Activated T-cell treated with anti-CD3 and anti-CD28 coated beads, Interleukin-2, amount 50 U/mL, for 72 hours (primary cell): ENCODE measurements at regions not wholly inside any gene's neighbourhood (a gene's known extent, or its start where the extent isn't known, plus 50 kb on each side); places are given as distances from the start of the nearest gene placed in this dataset.
A peak's percentile ranks its signal among the peaks of the same experiment; 100 is the strongest.
"Not testable (repeated sequence)": the region's sequence is repeated elsewhere in the genome, so short reads cannot be mapped to it uniquely, and the experiment has no call there.

Source experiments
- ATAC-seq, 2 donors: fragments of 150-1000 bp; cut with Tn5 transposase; replicated peaks in 1 of 2; 2 replicates each; pipeline ENCODE4 v1.10.0; 2021; ENCODE audit warnings: moderate library complexity in 2 of 2, mild to moderate bottlenecking in 1 of 2
- DNase-seq, 2 donors: peaks; one replicate each; pipeline ENCODE4 v3.0.0; 2021 to 2022; ENCODE audit warnings: mixed read lengths in 1 of 2
- H3K27ac Mint-ChIP-seq: one replicate; pipeline ENCODE4 v1.8.0; 2022; ENCODE audit warnings: mild to moderate bottlenecking, moderate library complexity, mixed read lengths
- H3K27me3 Mint-ChIP-seq: one replicate; pipeline ENCODE4 v1.8.0; 2022; ENCODE audit warnings: low read depth, mixed read lengths
- H3K36me3 Mint-ChIP-seq, 2 donors: one replicate each; pipeline ENCODE4 v1.8.0; 2022; ENCODE audit warnings: mixed read lengths in 2 of 2, mild to moderate bottlenecking in 1 of 2; ENCODE audit not compliant: insufficient read depth in 2 of 2
- H3K4me1 Mint-ChIP-seq: one replicate; pipeline ENCODE4 v1.8.0; 2022; ENCODE audit warnings: low read depth, mixed read lengths
- H3K4me3 Mint-ChIP-seq, 2 donors: one replicate each; pipeline ENCODE4 v1.8.0; 2022; ENCODE audit warnings: mild to moderate bottlenecking in 2 of 2, mixed read lengths in 2 of 2, moderate library complexity in 2 of 2
- H3K9me3 Mint-ChIP-seq, 2 donors: one replicate each; pipeline ENCODE4 v1.8.0; 2022; ENCODE audit warnings: mixed read lengths in 2 of 2

DNA sequence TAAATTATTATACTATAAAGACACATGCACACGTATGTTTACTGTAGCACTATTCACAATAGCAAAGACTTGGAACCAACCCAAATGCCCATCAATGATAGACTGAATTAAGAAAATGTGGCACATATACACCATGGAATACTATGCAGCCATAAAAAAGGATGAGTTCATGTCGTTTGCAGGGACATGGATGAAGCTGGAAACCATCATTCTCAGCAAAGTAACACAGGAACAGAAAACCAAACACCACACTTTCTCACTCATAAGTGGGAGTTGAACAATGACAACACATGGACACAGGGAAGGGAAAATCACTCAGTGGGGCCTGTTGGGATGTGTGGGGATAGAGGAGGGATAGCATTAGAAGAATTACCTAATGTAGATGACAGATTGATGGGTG, 163.0 kb downstream of the CCDC71L start:
- not testable (repeated sequence) for H3K4me1 Mint-ChIP-seq, H3K4me3 Mint-ChIP-seq, ATAC-seq, DNase-seq, H3K27ac Mint-ChIP-seq
- peaks cover 11 to 18% of the 10 kb centered on the region in 2 donors for H3K36me3 Mint-ChIP-seq
- H3K9me3 Mint-ChIP-seq: peaks cover 13 to 14% of the 10 kb centered on the region in 2 donors
- peaks cover 40% of the 10 kb centered on the region for H3K27me3 Mint-ChIP-seq

DNA sequence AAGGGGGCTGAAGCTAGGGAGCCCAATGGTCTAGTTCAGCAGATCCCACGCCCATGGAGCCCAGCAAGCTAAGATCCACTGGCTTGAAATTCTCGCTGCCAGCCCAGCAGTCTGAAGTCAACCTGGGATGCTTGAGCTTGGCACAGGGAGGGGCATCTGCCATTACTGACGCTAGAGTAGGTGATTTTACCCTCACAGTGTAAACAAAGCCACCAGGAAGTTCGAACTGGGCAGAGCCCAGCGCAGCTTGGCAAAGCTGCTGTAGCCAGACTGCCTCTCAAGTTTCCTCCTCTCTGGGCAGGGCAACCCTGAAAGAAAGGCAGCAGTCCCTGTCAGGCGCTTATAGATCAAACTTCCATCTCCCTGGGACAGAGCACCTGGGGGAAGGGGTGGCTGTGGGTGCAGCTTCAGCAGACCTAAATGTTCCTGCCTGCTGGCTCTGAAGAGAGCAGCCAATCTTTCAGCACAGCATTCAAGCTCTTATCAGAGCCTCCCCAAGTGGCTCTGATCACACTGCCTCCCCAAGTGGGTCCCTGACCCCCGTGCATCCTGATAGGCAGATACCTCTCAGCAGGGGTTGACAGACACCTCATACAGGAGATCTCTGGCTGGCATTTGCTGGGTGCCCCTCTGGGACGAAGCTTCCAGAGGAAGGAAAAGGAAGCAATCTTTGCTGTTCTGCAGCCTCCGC, 167.8 kb downstream of the CCDC71L start:
- H3K9me3 Mint-ChIP-seq: peaks cover 15 to 17% of the 10 kb centered on the region in 2 donors
- H3K27ac Mint-ChIP-seq: no peak overlapping the region
- H3K4me3 Mint-ChIP-seq: no peak overlapping the region
- H3K27me3 Mint-ChIP-seq: peaks cover 42% of the 10 kb centered on the region
- DNase-seq (no peak), ATAC-seq (no peak)
- no peaks in the 10 kb centered on the region for H3K4me1 Mint-ChIP-seq
- H3K36me3 Mint-ChIP-seq: peaks cover 20% of the 10 kb centered on the region in 2 donors

DNA sequence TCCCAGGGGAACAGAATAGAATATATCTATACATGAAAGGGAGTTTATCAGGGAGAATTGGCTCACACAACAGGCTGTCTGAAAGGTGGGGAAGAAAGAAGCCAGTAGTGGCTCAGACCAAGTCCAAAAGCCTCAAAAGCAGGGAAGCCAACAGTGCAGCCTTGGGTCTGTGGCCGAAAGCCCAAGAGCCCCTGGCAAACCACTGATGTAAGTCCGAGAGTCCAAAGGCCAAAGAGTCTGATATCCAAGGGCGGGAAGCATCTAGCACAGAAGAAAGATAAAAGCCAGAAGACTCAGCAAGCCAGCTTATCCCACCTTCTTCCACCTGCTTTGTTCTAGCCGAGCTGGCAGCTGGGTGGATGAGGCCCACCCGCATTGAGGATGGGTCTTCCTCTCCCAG, 172.5 kb downstream of the CCDC71L start:
- no peak overlapping the region for H3K27ac Mint-ChIP-seq
- no peak for DNase-seq
- peaks cover 2 to 4% of the 10 kb centered on the region in 2 donors for H3K9me3 Mint-ChIP-seq
- no peak for ATAC-seq
- H3K4me1 Mint-ChIP-seq: peaks cover 43% of the 10 kb centered on the region
- peaks cover 2 to 8% of the 10 kb centered on the region in 2 donors for H3K36me3 Mint-ChIP-seq
- peaks cover 22% of the 10 kb centered on the region for H3K27me3 Mint-ChIP-seq
- no peak overlapping the region for H3K4me3 Mint-ChIP-seq

DNA sequence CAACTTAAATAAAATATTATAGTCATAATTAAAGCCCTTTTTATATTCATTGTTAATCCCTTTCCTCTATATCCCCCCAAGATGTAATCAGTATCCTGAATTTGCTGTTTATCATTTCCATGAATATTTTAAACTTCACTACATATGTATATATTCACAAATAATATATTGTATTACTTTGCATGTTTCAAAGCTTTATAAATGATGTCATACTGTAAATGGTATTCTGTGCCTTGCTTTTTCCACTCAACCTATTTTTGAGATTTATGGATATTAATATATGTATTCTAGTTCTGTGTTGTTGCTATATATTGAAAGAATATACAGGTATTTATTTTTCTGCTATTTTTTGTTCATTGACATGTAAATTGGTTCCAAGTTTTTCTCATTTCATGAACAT, 173.1 kb downstream of the CCDC71L start:
- Mint-ChIP-seq H3K4me3 (no peak overlapping the region), H3K9me3 (peaks cover 2 to 4% of the 10 kb centered on the region in 2 donors), H3K27me3 (peaks cover 23% of the 10 kb centered on the region), H3K4me1 (peaks cover 47% of the 10 kb centered on the region), H3K27ac (no peak overlapping the region), H3K36me3 (peaks cover 2 to 8% of the 10 kb centered on the region in 2 donors)
- ATAC-seq (no peak), DNase-seq (no peak)

DNA sequence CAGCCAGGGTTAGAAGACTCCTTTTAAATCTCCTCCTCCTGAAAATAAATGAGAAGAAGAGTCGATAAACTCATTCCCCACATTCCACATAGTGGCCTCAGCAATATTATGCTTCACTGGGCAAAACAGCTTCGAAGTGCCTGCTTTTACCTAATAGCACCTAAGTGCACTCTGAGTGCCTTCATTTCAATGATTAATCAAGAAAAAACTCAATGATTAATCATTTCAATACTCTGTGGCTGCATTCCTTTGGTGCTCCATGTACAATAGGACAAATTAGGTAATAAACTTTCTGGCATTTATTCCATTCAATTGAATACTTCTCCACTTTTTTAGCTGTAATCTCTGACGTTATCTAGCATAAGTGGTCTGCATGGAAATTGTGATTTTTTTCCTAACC, 174.6 kb downstream of the CCDC71L start:
- Mint-ChIP-seq H3K27me3 (peaks cover 38% of the 10 kb centered on the region), H3K4me1 (peaks cover 61% of the 10 kb centered on the region), H3K9me3 (peaks cover 2 to 5% of the 10 kb centered on the region in 2 donors), H3K27ac (no peak overlapping the region), H3K4me3 (no peak overlapping the region), H3K36me3 (peaks cover 6 to 8% of the 10 kb centered on the region in 2 donors)
- DNase-seq: no peak
- no peak for ATAC-seq

DNA sequence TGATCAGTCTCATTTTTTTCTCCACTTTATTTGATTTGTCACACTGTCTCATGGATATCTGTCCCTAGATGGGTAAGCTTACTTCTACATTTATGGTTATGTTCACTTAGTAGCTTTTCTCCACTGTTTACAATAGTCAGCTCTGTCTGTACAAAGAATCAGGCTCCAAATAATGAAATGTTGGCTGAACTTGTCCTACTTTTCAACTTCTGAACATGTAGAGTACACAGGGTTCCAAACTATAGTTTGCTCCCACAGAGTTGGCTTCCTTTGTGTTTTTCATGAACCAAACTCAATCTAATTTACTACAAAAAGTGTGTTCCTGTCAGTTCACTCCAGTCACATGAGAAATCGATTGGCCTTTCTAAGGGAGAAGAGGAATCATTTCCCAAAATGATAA, 175.0 kb downstream of the CCDC71L start:
- peaks cover 2 to 5% of the 10 kb centered on the region in 2 donors for H3K9me3 Mint-ChIP-seq
- peaks cover 39% of the 10 kb centered on the region for H3K27me3 Mint-ChIP-seq
- peaks cover 65% of the 10 kb centered on the region for H3K4me1 Mint-ChIP-seq
- H3K27ac Mint-ChIP-seq: no peak overlapping the region
- H3K36me3 Mint-ChIP-seq: peaks cover 6 to 8% of the 10 kb centered on the region in 2 donors
- DNase-seq: no peak
- no peak for ATAC-seq
- H3K4me3 Mint-ChIP-seq: no peak overlapping the region

DNA sequence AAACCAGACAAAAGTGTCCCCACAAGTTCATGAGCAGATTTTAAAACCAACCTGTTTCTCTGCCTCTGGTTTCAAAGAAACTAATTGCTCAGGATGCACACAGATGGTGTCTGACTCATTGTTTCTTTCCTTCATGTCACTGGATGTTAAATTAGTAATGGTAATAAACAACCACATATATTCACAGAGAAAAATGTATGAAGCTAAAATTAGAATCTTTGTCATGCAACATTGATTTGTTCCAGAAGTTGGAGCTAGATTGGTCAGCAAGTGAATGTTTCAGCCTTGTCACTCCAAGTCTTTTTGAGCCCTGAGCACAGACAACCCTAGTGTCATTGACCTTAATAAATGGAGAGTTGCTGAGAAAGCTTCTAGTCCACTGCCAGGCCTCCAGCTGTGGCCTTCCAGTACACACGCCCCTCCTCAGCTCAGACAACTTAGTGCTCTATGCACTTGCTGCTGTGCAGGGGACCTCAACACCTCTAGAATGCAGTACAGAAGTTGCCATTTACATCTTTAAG, 175.9 kb downstream of the CCDC71L start:
- H3K4me3 Mint-ChIP-seq: peak overlapping the region; percentile 24 to 64
- ATAC-seq: peak; percentile 70 to 71
- H3K27me3 Mint-ChIP-seq: peaks cover 39% of the 10 kb centered on the region
- peaks cover 3 to 6% of the 10 kb centered on the region in 2 donors for H3K36me3 Mint-ChIP-seq
- peak in 1 of 2 donors; percentile 15 for DNase-seq
- H3K4me1 Mint-ChIP-seq: peaks cover 72% of the 10 kb centered on the region
- H3K9me3 Mint-ChIP-seq: peaks cover 0 to 3% of the 10 kb centered on the region in 2 donors
- H3K27ac Mint-ChIP-seq: peak overlapping the region; percentile 88

DNA sequence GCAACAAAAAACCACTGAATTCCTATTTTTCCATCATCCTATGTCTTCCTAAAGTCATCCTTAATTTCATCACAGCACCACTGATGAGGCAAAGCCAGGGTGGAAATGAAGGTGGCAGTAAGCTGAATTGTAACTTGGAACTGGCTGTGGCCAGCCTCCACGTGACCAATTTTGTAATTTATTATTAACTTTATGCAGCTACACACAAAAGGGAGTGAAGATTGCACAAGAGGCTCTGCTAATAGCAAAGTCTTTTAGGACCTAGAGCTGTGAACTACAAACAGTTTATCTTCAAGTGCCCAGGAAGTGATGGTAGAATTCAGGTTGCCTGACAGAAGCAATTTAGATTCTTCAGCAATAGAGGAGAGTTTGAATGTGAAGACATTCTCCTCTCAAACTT, 176.4 kb downstream of the CCDC71L start:
- H3K27ac Mint-ChIP-seq: peak overlapping the region; percentile 88

DNA sequence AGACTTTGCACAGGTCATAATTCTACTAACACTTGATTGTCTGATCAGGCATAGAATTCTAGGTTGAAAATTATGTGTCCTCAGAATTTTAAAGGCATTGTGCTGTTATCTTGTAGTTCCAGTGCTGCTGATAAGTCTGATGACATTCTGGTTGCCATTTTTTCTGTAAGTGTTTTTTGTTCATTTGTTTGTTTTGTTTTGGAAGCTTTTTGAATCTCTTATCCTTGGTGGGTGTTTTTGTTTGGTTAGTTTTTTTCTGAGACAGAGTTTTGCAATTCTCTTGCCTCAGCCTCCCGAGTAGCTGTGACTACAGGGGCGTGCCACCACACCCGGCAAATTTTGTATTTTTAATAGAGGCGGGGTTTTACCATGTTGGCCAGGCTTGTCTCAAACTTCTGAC, 178.9 kb downstream of the CCDC71L start:
- DNase-seq (no peak), ATAC-seq (no peak)
- Mint-ChIP-seq H3K36me3 (peaks cover 2 to 3% of the 10 kb centered on the region in 2 donors), H3K4me3 (no peak overlapping the region), H3K27ac (no peak overlapping the region), H3K27me3 (peaks cover 40% of the 10 kb centered on the region), H3K4me1 (peaks cover 72% of the 10 kb centered on the region), H3K9me3 (peaks cover 1% of the 10 kb centered on the region in 2 donors)

More for the DNA sequence above, 176.4 kb downstream of the CCDC71L start:
- H3K4me1 Mint-ChIP-seq: peaks cover 76% of the 10 kb centered on the region
- peak overlapping the region; percentile 1 to 64 for H3K4me3 Mint-ChIP-seq
- peaks cover 0 to 3% of the 10 kb centered on the region in 2 donors for H3K36me3 Mint-ChIP-seq
- peaks cover 42% of the 10 kb centered on the region for H3K27me3 Mint-ChIP-seq
- no peak for DNase-seq
- no peak for ATAC-seq
- peaks cover 0 to 2% of the 10 kb centered on the region in 2 donors for H3K9me3 Mint-ChIP-seq

DNA sequence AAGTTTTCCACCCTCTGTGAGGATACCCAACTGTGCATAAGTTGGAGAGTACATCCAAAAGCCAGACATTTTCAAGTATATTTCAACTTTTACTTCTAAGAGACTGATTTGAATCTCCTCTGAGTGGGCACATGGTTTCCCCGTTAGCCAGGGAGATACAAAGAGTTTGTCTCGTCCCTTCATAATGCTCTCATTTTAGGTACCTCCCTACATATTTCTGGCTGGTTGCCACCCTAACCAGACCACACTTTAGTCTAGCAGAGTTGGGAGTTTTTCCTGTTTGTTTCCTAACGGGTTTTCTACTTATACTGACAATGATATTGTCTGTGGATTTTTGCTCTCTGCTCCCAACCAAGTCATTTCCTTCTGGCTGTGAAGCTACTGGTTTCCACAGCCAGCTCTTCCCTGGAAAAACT, 180.3 kb downstream of the CCDC71L start:
- ATAC-seq (peak; percentile 43 to 46), DNase-seq (peak in 1 of 2 donors; percentile 31)
- peak overlapping the region; percentile 83 for H3K27ac Mint-ChIP-seq
- H3K4me1 Mint-ChIP-seq: peaks cover 57% of the 10 kb centered on the region
- H3K4me3 Mint-ChIP-seq: peak overlapping the region; percentile 24 to 27
- peaks cover 36% of the 10 kb centered on the region for H3K27me3 Mint-ChIP-seq
- peaks cover 2 to 3% of the 10 kb centered on the region in 2 donors for H3K36me3 Mint-ChIP-seq
- peaks cover 1% of the 10 kb centered on the region in 2 donors for H3K9me3 Mint-ChIP-seq

DNA sequence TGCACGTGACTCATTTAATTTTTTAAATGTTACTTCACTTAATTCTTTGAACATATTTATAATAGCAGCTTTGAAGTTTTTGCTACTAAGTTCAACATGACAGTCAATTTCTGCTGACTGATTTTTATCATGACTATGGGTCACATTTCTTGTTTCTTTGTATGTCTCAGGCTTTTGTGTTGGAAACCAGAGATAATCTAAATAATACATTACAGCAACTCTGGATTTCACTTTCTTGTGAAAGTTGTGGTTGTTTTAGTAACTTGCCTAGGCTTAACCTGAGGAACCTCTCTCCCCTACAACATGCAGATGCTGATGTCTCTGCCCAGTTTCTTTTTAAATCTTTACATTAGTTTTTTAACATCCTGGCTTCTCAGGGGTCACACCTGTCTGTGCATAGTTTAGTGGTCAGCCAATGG, 180.8 kb downstream of the CCDC71L start:
- H3K36me3 Mint-ChIP-seq: peaks cover 2 to 3% of the 10 kb centered on the region in 2 donors
- peaks cover 53% of the 10 kb centered on the region for H3K4me1 Mint-ChIP-seq
- DNase-seq: peak in 1 of 2 donors; percentile 13
- peaks cover 41% of the 10 kb centered on the region for H3K27me3 Mint-ChIP-seq
- peak; percentile 82 to 85 for ATAC-seq
- peak overlapping the region; percentile 83 for H3K27ac Mint-ChIP-seq
- H3K9me3 Mint-ChIP-seq: peaks cover 1% of the 10 kb centered on the region in 2 donors
- H3K4me3 Mint-ChIP-seq: peak overlapping the region; percentile 24 to 27

DNA sequence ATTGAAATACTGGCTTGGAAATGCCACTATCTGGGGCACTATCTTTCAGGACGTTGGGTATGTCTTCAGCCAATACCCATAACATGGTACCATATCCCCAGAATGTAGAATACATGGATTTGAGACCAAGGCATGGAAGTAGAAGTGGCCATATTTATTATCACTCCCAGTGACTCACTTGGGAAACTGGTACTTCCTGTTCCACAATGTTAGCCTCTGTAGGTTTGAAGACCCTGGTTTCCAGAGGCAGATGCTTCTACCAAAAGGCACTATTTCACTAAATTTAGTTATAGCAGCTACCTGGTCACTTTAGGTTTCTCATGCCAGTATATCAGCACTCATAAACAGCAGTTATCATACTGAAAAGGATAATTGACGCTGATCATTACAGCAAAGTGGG, 184.2 kb downstream of the CCDC71L start:
- H3K9me3 Mint-ChIP-seq: peaks cover 0 to 1% of the 10 kb centered on the region in 2 donors
- H3K4me1 Mint-ChIP-seq: peaks cover 25% of the 10 kb centered on the region
- no peak overlapping the region for H3K4me3 Mint-ChIP-seq
- DNase-seq (no peak), ATAC-seq (no peak)
- peaks cover 0 to 3% of the 10 kb centered on the region in 2 donors for H3K36me3 Mint-ChIP-seq
- H3K27ac Mint-ChIP-seq: no peak overlapping the region
- peaks cover 53% of the 10 kb centered on the region for H3K27me3 Mint-ChIP-seq

DNA sequence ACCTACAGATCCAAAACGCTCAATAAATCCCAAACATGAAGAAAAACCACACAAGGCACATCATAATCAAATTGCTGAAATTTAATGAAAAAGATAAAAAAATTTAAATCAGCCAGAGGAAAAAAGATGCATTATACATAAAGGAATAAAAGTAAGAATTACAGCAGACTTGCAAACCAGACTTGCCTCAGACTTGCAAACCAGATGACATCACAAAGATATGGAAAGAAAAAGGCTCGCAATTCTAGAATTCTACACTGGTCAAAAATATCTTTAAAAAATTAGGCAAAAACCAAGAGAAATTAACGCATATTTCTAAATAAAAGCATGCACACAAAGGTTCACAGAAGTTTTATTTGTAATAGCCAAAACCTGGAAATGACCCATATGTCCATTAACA, 188.0 kb upstream of the NAMPT start:
- Mint-ChIP-seq H3K4me1 (peaks cover 12% of the 10 kb centered on the region), H3K36me3 (peaks cover 2 to 4% of the 10 kb centered on the region in 2 donors), H3K4me3 (no peak overlapping the region), H3K9me3 (no peaks in the 10 kb centered on the region), H3K27ac (no peak overlapping the region), H3K27me3 (peaks cover 53% of the 10 kb centered on the region)
- ATAC-seq (no peak), DNase-seq (no peak)
